Ovary (tissue), 7 donors: ENCODE measurements at regions not wholly inside any gene's neighbourhood (a gene's known extent, or its start where the extent isn't known, plus 50 kb on each side); places are given as distances from the start of the nearest gene placed in this dataset.

Experiments
- DNase-seq, 5 donors: peaks; one replicate each; pipeline ENCODE4 v3.0.0-alpha.2; 2019 to 2020
- H3K27ac ChIP-seq, 2 donors: fragments of 200-600 bp; one replicate each; pipeline versions ENCODE4 v1.5.1 to v1.8.0; 2019 to 2022
- H3K27me3 ChIP-seq: fragments of 200-600 bp; one replicate; pipeline ENCODE4 v1.8.0; 2022
- H3K36me3 ChIP-seq: fragments of 200-600 bp; sonication (generic); one replicate; pipeline ENCODE4 v1.5.1; 2019
- H3K4me1 ChIP-seq: one replicate; pipeline ENCODE4 v1.8.1; 2013; ENCODE audit warnings: mild to moderate bottlenecking, moderate library complexity; ENCODE audit not compliant: insufficient read depth
- H3K4me3 ChIP-seq: fragments of 200-600 bp; sonication (generic); one replicate; pipeline ENCODE4 v1.5.1; 2017
- H3K9me3 ChIP-seq, 2 donors: fragments of 200-600 bp in 1 of 2; sonication (generic) in 1 of 2; one replicate each; pipeline versions ENCODE4 v1.5.1 to v1.8.1; 2013 to 2019; ENCODE audit warnings: mild to moderate bottlenecking in 1 of 2, moderate library complexity in 1 of 2
- EP300 ChIP-seq: sonication (generic); formaldehyde crosslinking; IDR thresholded peaks from one replicate; pipeline ENCODE4 v1.6.1; 2017; ENCODE audit warnings: antibody characterized with exemption
- POLR2A ChIP-seq: fragments of 450-650 bp; IDR thresholded peaks from one replicate; pipeline ENCODE4 v1.6.1; 2017; ENCODE audit warnings: antibody characterized with exemption, mild to moderate bottlenecking, moderate library complexity
- WGBS, 3 donors: extraction: QIAGEN DNeasy Blood & Tissue Kit in 1 of 3; methylation state at CpG; one replicate each; pipeline versions ENCODE4 v1.1.5 to v1.1.7; 2013 to 2017; 5-methylcytosine and 5-hydroxymethylcytosine counted together
- intact Hi-C, 4 donors: fragments of 100-400 bp; cut with DNase I; formaldehyde crosslinking; loops; one replicate each; pipeline versions ENCODE4 v1.11.0 to v1.15.1; 2022 to 2023
- TF ChIP-seq, protein P1 (sequence below), 3 donors: fragments of 450-650 bp in 2 of 3; fragments of 200-600 bp in 1 of 3; IDR thresholded peaks; one replicate each; pipeline versions ENCODE4 v1.5.1 to v1.8.0; 2016 to 2022; ENCODE audit warnings: antibody characterized with exemption in 3 of 3, mild to moderate bottlenecking in 1 of 3
- donor health status: DM: no; HTN: no; CAD: no; lungs with moderate emphysema.
- donor health status: DM: no; HTN: no; CAD: no.
- donor health status: Bipolar disorder and iron deficiency.
- donor health status: DM: no; HTN: no; CAD: no.
- donor health status: DM: yes; HTN: yes; CAD: no.

GRCh38 chr17:73976676-73977521 is 226.6 kb upstream of the RPL38 start:
- H3K4me1 ChIP-seq, result no peaks in the 10 kb centered on the region
- H3K36me3 ChIP-seq, result no peaks in the 10 kb centered on the region
- intact Hi-C loops, result no loop called here
- no peaks in the 10 kb centered on the region for H3K9me3 ChIP-seq
- WGBS, 3 donors, result 39 to 46% (median 45%) methylated on average over 19 of the region's 19 CpGs
- no peak for DNase-seq
- H3K27ac ChIP-seq, result no peak overlapping the region
- H3K4me3 ChIP-seq, result no peak overlapping the region
- TF ChIP-seq, protein P1, sequence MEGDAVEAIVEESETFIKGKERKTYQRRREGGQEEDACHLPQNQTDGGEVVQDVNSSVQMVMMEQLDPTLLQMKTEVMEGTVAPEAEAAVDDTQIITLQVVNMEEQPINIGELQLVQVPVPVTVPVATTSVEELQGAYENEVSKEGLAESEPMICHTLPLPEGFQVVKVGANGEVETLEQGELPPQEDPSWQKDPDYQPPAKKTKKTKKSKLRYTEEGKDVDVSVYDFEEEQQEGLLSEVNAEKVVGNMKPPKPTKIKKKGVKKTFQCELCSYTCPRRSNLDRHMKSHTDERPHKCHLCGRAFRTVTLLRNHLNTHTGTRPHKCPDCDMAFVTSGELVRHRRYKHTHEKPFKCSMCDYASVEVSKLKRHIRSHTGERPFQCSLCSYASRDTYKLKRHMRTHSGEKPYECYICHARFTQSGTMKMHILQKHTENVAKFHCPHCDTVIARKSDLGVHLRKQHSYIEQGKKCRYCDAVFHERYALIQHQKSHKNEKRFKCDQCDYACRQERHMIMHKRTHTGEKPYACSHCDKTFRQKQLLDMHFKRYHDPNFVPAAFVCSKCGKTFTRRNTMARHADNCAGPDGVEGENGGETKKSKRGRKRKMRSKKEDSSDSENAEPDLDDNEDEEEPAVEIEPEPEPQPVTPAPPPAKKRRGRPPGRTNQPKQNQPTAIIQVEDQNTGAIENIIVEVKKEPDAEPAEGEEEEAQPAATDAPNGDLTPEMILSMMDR (IDR thresholded peaks at IDR 0.05), result no peak
- no peak for TF ChIP-seq EP300
- TF ChIP-seq POLR2A, result no peak
- H3K27me3 ChIP-seq, result no peaks in the 10 kb centered on the region

DNA sequence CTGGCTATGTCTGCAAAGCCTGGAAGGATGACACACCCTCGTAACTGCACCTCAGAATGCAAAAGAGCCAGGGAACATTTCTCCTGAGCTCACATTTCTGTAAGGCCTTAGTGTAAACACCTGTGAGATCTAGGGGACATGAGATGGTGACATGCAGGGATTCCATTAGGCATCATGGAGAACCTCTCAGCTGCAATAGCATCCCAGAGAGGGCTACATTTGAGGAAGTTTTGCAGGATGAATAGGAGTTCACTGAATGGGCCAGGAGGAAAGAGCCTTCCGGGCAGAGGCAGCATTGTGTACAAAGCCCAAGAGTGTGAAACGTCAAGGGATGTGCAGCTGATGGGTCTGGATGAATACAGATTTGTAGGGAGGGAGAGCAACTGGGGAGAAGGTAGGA is 223.0 kb upstream of the RPL38 start:
- 84 to 88% (median 87%) methylated on average over 3 of the region's 3 CpGs for WGBS, 3 donors
- intact Hi-C loops, result no loop called here
- H3K27me3 ChIP-seq, result no peaks in the 10 kb centered on the region

GRCh38 chr17:73982871-73983270 is 220.6 kb upstream of the RPL38 start:
- Histone ChIP-seq H3K4me1 (no peaks in the 10 kb centered on the region), H3K36me3 (no peaks in the 10 kb centered on the region), H3K9me3 (no peaks in the 10 kb centered on the region), H3K27ac (no peak overlapping the region), H3K4me3 (no peak overlapping the region), H3K27me3 (no peaks in the 10 kb centered on the region)
- TF ChIP-seq EP300 (no peak), POLR2A (no peak)
- TF ChIP-seq, protein P1 (IDR thresholded peaks at IDR 0.05), result no peak
- DNase-seq, result no peak
- intact Hi-C loops, result no loop called here
- WGBS, 3 donors, result 29 to 45% (median 44%) methylated on average over 8 of the region's 8 CpGs

More for the DNA sequence above, 223.0 kb upstream of the RPL38 start:
- TF ChIP-seq, protein P1 (IDR thresholded peaks at IDR 0.05), result no peak
- TF ChIP-seq EP300 (no peak), POLR2A (no peak)
- no peaks in the 10 kb centered on the region for H3K4me1 ChIP-seq
- H3K4me3 ChIP-seq, result no peak overlapping the region
- DNase-seq, result no peak
- no peak overlapping the region for H3K27ac ChIP-seq
- no peaks in the 10 kb centered on the region for H3K9me3 ChIP-seq
- H3K36me3 ChIP-seq, result no peaks in the 10 kb centered on the region

DNA sequence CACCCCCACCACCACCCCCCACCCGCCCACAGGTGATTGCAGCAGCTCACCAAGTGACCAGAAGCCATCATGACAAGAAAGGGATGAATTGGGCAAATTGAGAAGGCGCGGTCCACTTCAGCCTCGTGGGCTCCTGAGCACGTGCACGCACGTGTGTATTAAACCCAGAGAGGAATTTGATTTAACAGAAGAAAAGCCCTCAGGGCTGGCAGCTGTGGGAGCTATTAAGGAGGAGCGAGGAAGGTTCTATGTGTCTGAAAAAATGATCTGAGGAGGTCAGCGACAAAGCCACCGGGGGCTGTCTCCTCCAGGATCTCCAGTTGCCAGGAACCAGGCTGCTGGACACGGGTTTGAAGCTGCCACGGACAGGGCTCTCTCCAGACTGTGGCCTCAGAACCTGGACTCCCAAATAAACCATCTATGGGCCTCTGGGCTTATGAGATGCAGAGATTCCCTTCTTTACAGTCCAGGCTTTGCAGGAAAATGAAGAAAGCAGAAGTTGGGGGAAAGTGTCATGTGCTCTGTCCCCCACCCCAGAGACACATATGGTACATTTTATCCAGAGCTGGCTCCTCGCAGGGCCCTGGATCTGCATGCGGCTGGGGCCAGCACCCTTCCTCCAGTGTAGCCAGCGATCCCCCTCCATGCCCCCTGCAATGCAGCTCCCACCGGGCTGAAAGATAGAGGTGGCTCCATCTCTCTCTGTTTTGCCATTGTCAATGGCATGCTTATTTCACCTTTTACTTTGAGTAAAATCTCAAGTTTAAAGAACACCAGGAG is 219.7 kb upstream of the RPL38 start:
- H3K4me1 ChIP-seq, result no peaks in the 10 kb centered on the region
- H3K27ac ChIP-seq, result no peak overlapping the region
- intact Hi-C loops, result no loop called here
- no peaks in the 10 kb centered on the region for H3K27me3 ChIP-seq
- 77 to 88% (median 85%) methylated on average over 16 of the region's 16 CpGs for WGBS, 3 donors
- TF ChIP-seq EP300, result no peak
- no peak overlapping the region for H3K4me3 ChIP-seq
- no peaks in the 10 kb centered on the region for H3K36me3 ChIP-seq
- no peak for DNase-seq
- no peaks in the 10 kb centered on the region for H3K9me3 ChIP-seq
